ENCODE measurements at regions not wholly inside any gene's neighbourhood (a gene's known extent, or its start where the extent isn't known, plus 50 kb on each side); places are given as distances from the start of the nearest gene placed in this dataset.
A peak's percentile ranks its signal among the peaks of the same experiment; 100 is the strongest.

GRCh38 chr2:33660416-33661123 lies 61.5 kb upstream of the FAM98A start:
- no peak overlapping the region for H3K4me3 ChIP-seq (ENCODE audit: low read depth, low read length)
- TF ChIP-seq CTCF (conservative IDR thresholded peaks at IDR 0.05; ENCODE audit: low read depth, low read length) = no peak
- no peak for DNase-seq (ENCODE audit: low read depth)

- no peak overlapping the region for H3K4me3 ChIP-seq (ENCODE audit: low read depth, low read length)
- no peak for TF ChIP-seq CTCF (conservative IDR thresholded peaks at IDR 0.05; ENCODE audit: low read depth, low read length)
- peak; percentile 47 for DNase-seq (ENCODE audit: low read depth)
These were observed 56.7 kb upstream of the FAM98A start for GRCh38 chr2:33655626-33656320.

- no peak for DNase-seq (ENCODE audit: low read depth)
- no peak for TF ChIP-seq CTCF (conservative IDR thresholded peaks at IDR 0.05; ENCODE audit: low read depth, low read length)
- no peak overlapping the region for H3K4me3 ChIP-seq (ENCODE audit: low read depth, low read length)
These were observed 53.7 kb upstream of the FAM98A start for GRCh38 chr2:33652830-33653229.

GRCh38 chr2:33650171-33650570 lies 51.1 kb upstream of the FAM98A start:
- no peak for TF ChIP-seq CTCF (conservative IDR thresholded peaks at IDR 0.05; ENCODE audit: low read depth, low read length)
- no peak for DNase-seq (ENCODE audit: low read depth)
- H3K4me3 ChIP-seq (ENCODE audit: low read depth, low read length) = no peak overlapping the region
